ENCODE measurements at regions not wholly inside any gene's neighbourhood (a gene's known extent, or its start where the extent isn't known, plus 50 kb on each side); places are given as distances from the start of the nearest gene placed in this dataset.

- TF ChIP-seq NANOG (IDR thresholded peaks at IDR 0.05; ENCODE audit: borderline replicate concordance) (no peak), CTCF (conservative IDR thresholded peaks at IDR 0.05; ENCODE audit: low read depth in 2 of 2) (no peak), POLR2AphosphoS5 (IDR thresholded peaks at IDR 0.05; ENCODE audit: low read depth) (no peak), STAT1 (IDR thresholded peaks at IDR 0.05; ENCODE audit: unreplicated experiment) (no peak), EZH2phosphoT487 (IDR thresholded peaks at IDR 0.05; ENCODE audit: unreplicated experiment) (no peak), EZH2 (IDR thresholded peaks at IDR 0.05; ENCODE audit: low read depth, unreplicated experiment) (no peak), REST (IDR thresholded peaks at IDR 0.05; ENCODE audit: unreplicated experiment) (no peak), ZNF114 (CRISPR knock-in tag; IDR thresholded peaks at IDR 0.05) (no peak), ZNF331 (CRISPR knock-in tag; IDR thresholded peaks at IDR 0.05; ENCODE audit: low read depth) (no peak), CREB1 (CRISPR knock-in tag; IDR thresholded peaks at IDR 0.05; ENCODE audit: low read depth) (no peak), JUNB (IDR thresholded peaks at IDR 0.05; ENCODE audit: unreplicated experiment) (no peak), ETS1 (IDR thresholded peaks at IDR 0.05) (no peak)
These were observed 963.5 kb upstream of the SOX9 start for GRCh38 chr17:71157297-71157696.

All from GM23338 (cell line).